AG04450 (cell line): ENCODE measurements at regions not wholly inside any gene's neighbourhood (a gene's known extent, or its start where the extent isn't known, plus 50 kb on each side); places are given as distances from the start of the nearest gene placed in this dataset.

Experiments
- CTCF ChIA-PET: fragments of 300-600, 350-600 bp; formaldehyde crosslinking; extraction: SDS; loops from one replicate; lab custom pipeline; 2022; ENCODE audit warnings: antibody characterized with exemption, inconsistent platforms; lab: Charles Lee
- POLR2A ChIA-PET: fragments of 350-600 bp; formaldehyde crosslinking; extraction: SDS; loops from one replicate; lab custom pipeline; 2021; ENCODE audit warnings: antibody characterized with exemption, inconsistent platforms; lab: Yijun Ruan, JAX
- DNase-seq: peaks from one replicate; pipeline ENCODE4 v3.0.0-alpha.2; 2011; ENCODE audit warnings: low read depth, low spot score
- H3K27ac ChIP-seq: one replicate; pipeline ENCODE4 v1.5.1; 2012; ENCODE audit warnings: low read depth, low read length, control low read depth
- H3K27me3 ChIP-seq: one replicate; pipeline ENCODE4 v1.6.0; 2012; ENCODE audit warnings: low read length; ENCODE audit not compliant: control insufficient read depth, insufficient read depth
- H3K4me3 ChIP-seq: 2 replicates; pipeline ENCODE4 v1.5.1; 2011; ENCODE audit warnings: mild to moderate bottlenecking, low read depth, low read length, control low read depth
- H3K9me3 ChIP-seq: 2 replicates; pipeline ENCODE4 v1.5.1; 2012; ENCODE audit warnings: low read length; ENCODE audit not compliant: control insufficient read depth, insufficient read depth
- CTCF ChIP-seq: IDR thresholded peaks from 2 replicates; pipeline ENCODE4 v1.5.1; 2011; ENCODE audit warnings: low read depth, low read length, control low read depth, inconsistent platforms

GRCh38 chr1:112850034-112850757, 105.8 kb downstream of the SLC16A1 start:
- no peaks in the 10 kb centered on the region for H3K27me3 ChIP-seq
- H3K27ac ChIP-seq, result no peak overlapping the region
- peak overlapping the region; percentile 57 for H3K4me3 ChIP-seq
- DNase-seq, result no peak
- ChIA-PET CTCF (interaction anchor here (0.6 to 1.2 kb wide), 2 partner anchors 31 to 222 kb away, joined by 4 to 5 read pairs; partner anchors contain the start of gene LRIG2), POLR2A (interaction anchor here (0.6 kb wide), 1 partner anchor 14 kb away, joined by 8 read pairs; no protein-coding TSS in a partner anchor)
- TF ChIP-seq CTCF, result no peak
- no peaks in the 10 kb centered on the region; the same call in 1 of the 2 replicates for H3K9me3 ChIP-seq

- Histone ChIP-seq H3K27me3 (no peaks in the 10 kb centered on the region), H3K27ac (no peak overlapping the region), H3K9me3 (no peaks in the 10 kb centered on the region; the same call in 1 of the 2 replicates), H3K4me3 (peak overlapping the region; percentile 57)
- CTCF ChIA-PET, result interaction anchor here (1.2 kb wide), 1 partner anchor 223 kb away, joined by 5 read pairs; the partner anchor contains the start of gene LRIG2
- TF ChIP-seq CTCF, result no peak
- POLR2A ChIA-PET, result interaction anchor here (0.6 kb wide), 1 partner anchor 14 kb away, joined by 8 read pairs; no protein-coding TSS in a partner anchor
- DNase-seq, result no peak
Observed at GRCh38 chr1:112849425-112850033, 106.5 kb downstream of the SLC16A1 start.

DNA sequence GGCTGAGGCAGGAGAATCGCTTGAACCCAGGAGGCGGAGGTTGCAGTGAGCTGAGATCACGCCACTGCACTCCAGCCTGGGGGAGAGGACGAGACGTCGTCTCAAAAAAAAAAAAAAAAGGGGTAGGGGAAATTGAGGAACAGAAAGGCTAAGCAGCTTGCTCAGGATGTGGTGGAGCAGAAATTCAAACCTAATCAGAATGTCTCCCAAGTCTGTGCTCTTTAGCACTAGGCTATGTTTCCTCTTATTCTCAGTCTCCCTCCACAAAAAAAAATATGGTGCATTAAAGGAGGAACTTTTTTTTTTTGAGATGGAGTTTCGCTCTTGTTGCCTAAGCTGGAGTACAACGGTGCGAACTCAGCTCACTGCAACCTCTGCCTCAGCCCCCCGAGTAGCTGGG, 114.2 kb downstream of the SLC16A1 start:
- no peak for TF ChIP-seq CTCF
- Histone ChIP-seq H3K27me3 (no peaks in the 10 kb centered on the region), H3K4me3 (no peak overlapping the region), H3K27ac (no peak overlapping the region), H3K9me3 (no peaks in the 10 kb centered on the region)
- ChIA-PET CTCF (no interaction called here), POLR2A (no interaction called here)
- DNase-seq, result no peak

- no peak overlapping the region for H3K4me3 ChIP-seq
- ChIA-PET POLR2A (no interaction called here), CTCF (interaction anchor here (0.7 kb wide), 1 partner anchor 13 kb away, joined by 3 read pairs; no protein-coding TSS in a partner anchor)
- no peaks in the 10 kb centered on the region for H3K27me3 ChIP-seq
- H3K9me3 ChIP-seq, result no peaks in the 10 kb centered on the region
- no peak overlapping the region for H3K27ac ChIP-seq
- no peak for DNase-seq
- TF ChIP-seq CTCF, result no peak
Observed at GRCh38 chr1:112840631-112841624, 115.1 kb downstream of the SLC16A1 start.
